B cell (primary cell): ENCODE measurements at regions not wholly inside any gene's neighbourhood (a gene's known extent, or its start where the extent isn't known, plus 50 kb on each side); places are given as distances from the start of the nearest gene placed in this dataset.
A peak's percentile ranks its signal among the peaks of the same experiment; 100 is the strongest.

Experiments
- ATAC-seq: fragments of 200-7000 bp; cut with Tn5 transposase; one replicate; pipeline ENCODE4 v1.10.0; 2021; ENCODE audit warnings: low read depth, mild to moderate bottlenecking, moderate number of reproducible peaks, moderate library complexity
- CTCF ChIA-PET: fragments of 350-600 bp; sonication (Branson Sonifier 250); formaldehyde crosslinking; loops from one replicate; lab custom pipeline; 2021; ENCODE audit warnings: antibody characterized with exemption, inconsistent platforms; lab: Charles Lee
- POLR2A ChIA-PET: fragments of 350-600 bp; sonication (Branson Sonifier 250); formaldehyde crosslinking; loops from one replicate; lab custom pipeline; 2021; ENCODE audit warnings: antibody characterized with exemption; lab: Charles Lee
- DNase-seq: peaks from one replicate; pipeline ENCODE4 v3.0.0; 2013
- H2AFZ ChIP-seq: 2 replicates; pipeline ENCODE4 v1.6.1; 2012; ENCODE audit warnings: mild to moderate bottlenecking, low read depth, low read length; ENCODE audit not compliant: insufficient read depth, poor library complexity, severe bottlenecking
- H3K27ac ChIP-seq, 2 donors: 1 replicate in 1 of 2; 2 replicates in 1 of 2; pipeline ENCODE4 v1.5.1; 2012 to 2013; ENCODE audit warnings: low read length in 2 of 2, mild to moderate bottlenecking in 2 of 2, moderate library complexity in 1 of 2
- H3K27me3 ChIP-seq, 4 experiments: fragments of 200-600 bp in 1 of 4; sonication (generic) in 1 of 4; replicated peaks in 1 of 4; 1 replicate in 2 of 4; 2 replicates in 2 of 4; pipeline versions ENCODE4 v1.6.1 to v1.7.0; 2013 to 2016; ENCODE audit warnings: low read length in 3 of 4, mild to moderate bottlenecking in 2 of 4, mixed read lengths in 1 of 4, moderate library complexity in 1 of 4; ENCODE audit not compliant: insufficient read depth in 4 of 4, control insufficient read depth in 3 of 4; ENCODE audit errors: control extremely low read depth in 1 of 4
- H3K36me3 ChIP-seq, 2 experiments: replicated peaks in 1 of 2; 1 replicate in 1 of 2; 2 replicates in 1 of 2; pipeline versions ENCODE4 v1.6.1 to v1.7.1; 2013; ENCODE audit warnings: low read length in 1 of 2; ENCODE audit not compliant: insufficient read depth in 2 of 2, control insufficient read depth in 1 of 2; ENCODE audit errors: control extremely low read depth in 1 of 2, extremely low read depth in 1 of 2
- H3K4me1 ChIP-seq, 2 donors: fragments of 200-600 bp in 1 of 2; sonication (generic) in 1 of 2; 1 replicate in 1 of 2; 2 replicates in 1 of 2; pipeline versions ENCODE4 v1.5.1 to v1.6.1; 2013 to 2017; ENCODE audit warnings: low read length in 2 of 2; ENCODE audit not compliant: control insufficient read depth in 2 of 2, insufficient read depth in 2 of 2
- H3K4me2 ChIP-seq: replicated peaks from 2 replicates; pipeline ENCODE3; 2012; ENCODE audit warnings: mild to moderate bottlenecking, low read depth, low read length; ENCODE audit not compliant: poor library complexity, severe bottlenecking
- H3K4me3 ChIP-seq, 5 experiments: fragments of 200-600 bp in 1 of 5; sonication (generic) in 1 of 5; 1 replicate in 3 of 5; 2 replicates in 2 of 5; pipeline versions ENCODE4 v1.5.1 to v1.7.0; 2011 to 2016; ENCODE audit warnings: low read length in 4 of 5, mild to moderate bottlenecking in 4 of 5, low read depth in 2 of 5, control low read depth in 1 of 5, moderate library complexity in 1 of 5; ENCODE audit not compliant: insufficient read depth in 1 of 5; ENCODE audit errors: control extremely low read depth in 1 of 5, extremely low read depth in 1 of 5
- H3K79me2 ChIP-seq: fragments of 200-600 bp; sonication (generic); one replicate; pipeline ENCODE4 v1.6.0; 2016; ENCODE audit warnings: low read length; ENCODE audit not compliant: control insufficient read depth, insufficient read depth
- H3K9ac ChIP-seq: fragments of 200-600 bp; sonication (generic); 2 replicates; pipeline ENCODE4 v1.6.1; 2017; ENCODE audit warnings: mild to moderate bottlenecking, low read length, moderate library complexity
- H3K9me3 ChIP-seq, 3 donors: one replicate each; pipeline versions ENCODE4 v1.6.1 to v1.7.1; 2013; ENCODE audit warnings: low read length in 2 of 3; ENCODE audit not compliant: control insufficient read depth in 2 of 3, insufficient read depth in 1 of 3; ENCODE audit errors: control extremely low read depth in 1 of 3
- H4K20me1 ChIP-seq: 2 replicates; pipeline ENCODE4 v1.6.0; 2012; ENCODE audit warnings: mild to moderate bottlenecking, low read length; ENCODE audit not compliant: insufficient read depth, control insufficient read depth, poor library complexity, severe bottlenecking
- H3K27ac Mint-ChIP-seq: one replicate; pipeline ENCODE4 v1.8.0; 2021; ENCODE audit warnings: mixed read lengths
- H3K27me3 Mint-ChIP-seq: one replicate; pipeline ENCODE4 v1.8.0; 2021; ENCODE audit warnings: mixed read lengths
- H3K4me1 Mint-ChIP-seq: one replicate; pipeline ENCODE4 v1.8.0; 2021; ENCODE audit warnings: mixed read lengths
- H3K4me3 Mint-ChIP-seq: one replicate; pipeline ENCODE4 v1.8.0; 2021; ENCODE audit warnings: mixed read lengths
- H3K9me3 Mint-ChIP-seq: one replicate; pipeline ENCODE4 v1.8.0; 2022; ENCODE audit warnings: mixed read lengths; ENCODE audit not compliant: insufficient read depth
- EZH2 ChIP-seq: IDR thresholded peaks from 2 replicates; pipeline ENCODE4 v1.6.1; 2012; ENCODE audit warnings: borderline replicate concordance, low read depth, mild to moderate bottlenecking, moderate library complexity, low read length; ENCODE audit not compliant: insufficient read depth, poor library complexity, severe bottlenecking
- WGBS: methylation state at CpG from one replicate; pipeline ENCODE4 v1.1.5; 2013; ENCODE audit warnings: missing lambda C conversion rate; ENCODE audit not compliant: insufficient coverage; 5-methylcytosine and 5-hydroxymethylcytosine counted together
- intact Hi-C: fragments of 100-400 bp; cut with micrococcal nuclease; formaldehyde crosslinking; loops from one replicate; pipeline ENCODE4 v1.10.0; 2022
- TF ChIP-seq, protein P1 (sequence below): fragments of 200-600 bp; IDR thresholded peaks from one replicate; pipeline ENCODE4 v1.8.0; 2022; ENCODE audit warnings: antibody characterized with exemption, mild to moderate bottlenecking

DNA sequence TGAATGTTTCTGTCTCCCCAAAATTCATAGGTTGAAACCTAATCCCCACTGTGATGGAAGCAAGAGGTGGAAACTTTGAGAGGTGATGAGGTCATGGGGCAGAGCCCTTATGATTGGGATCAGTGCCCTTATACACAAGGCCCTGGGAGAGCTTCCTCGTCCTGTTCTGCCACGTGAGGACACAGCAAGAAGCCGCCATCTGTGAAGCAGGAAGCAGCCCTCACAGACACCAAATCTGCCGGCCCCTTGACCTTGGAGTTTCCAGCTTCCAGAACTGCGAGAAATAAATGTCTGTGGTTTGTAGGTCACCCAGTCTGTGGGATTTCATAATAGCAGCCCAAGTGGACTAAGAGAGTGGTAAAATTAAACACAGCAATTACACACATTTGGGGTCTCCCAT, 737.4 kb downstream of the UQCRFS1 start:
- Histone ChIP-seq H3K4me3 (no peak overlapping the region), H3K9me3 (peaks cover 0 to 17% (median 0%) of the 10 kb centered on the region in 3 donors), H3K27me3 (no peaks in the 10 kb centered on the region), H3K9ac (no peak overlapping the region), H3K36me3 (no peaks in the 10 kb centered on the region), H3K27ac (no peak overlapping the region), H2AFZ (no peak overlapping the region), H3K4me1 (peaks cover 0 to 9% of the 10 kb centered on the region in 2 donors), H3K79me2 (no peaks in the 10 kb centered on the region), H4K20me1 (no peaks in the 10 kb centered on the region), H3K4me2 (no peak overlapping the region)
- no peak overlapping the region for H3K4me3 Mint-ChIP-seq
- H3K27ac Mint-ChIP-seq, result no peak overlapping the region
- WGBS, result 76% methylated on average over 3 of the region's 5 CpGs
- peaks cover 2% of the 10 kb centered on the region for H3K9me3 Mint-ChIP-seq
- intact Hi-C loops, result no loop called here
- no peaks in the 10 kb centered on the region for H3K4me1 Mint-ChIP-seq
- TF ChIP-seq EZH2, result no peak
- TF ChIP-seq, protein P1, sequence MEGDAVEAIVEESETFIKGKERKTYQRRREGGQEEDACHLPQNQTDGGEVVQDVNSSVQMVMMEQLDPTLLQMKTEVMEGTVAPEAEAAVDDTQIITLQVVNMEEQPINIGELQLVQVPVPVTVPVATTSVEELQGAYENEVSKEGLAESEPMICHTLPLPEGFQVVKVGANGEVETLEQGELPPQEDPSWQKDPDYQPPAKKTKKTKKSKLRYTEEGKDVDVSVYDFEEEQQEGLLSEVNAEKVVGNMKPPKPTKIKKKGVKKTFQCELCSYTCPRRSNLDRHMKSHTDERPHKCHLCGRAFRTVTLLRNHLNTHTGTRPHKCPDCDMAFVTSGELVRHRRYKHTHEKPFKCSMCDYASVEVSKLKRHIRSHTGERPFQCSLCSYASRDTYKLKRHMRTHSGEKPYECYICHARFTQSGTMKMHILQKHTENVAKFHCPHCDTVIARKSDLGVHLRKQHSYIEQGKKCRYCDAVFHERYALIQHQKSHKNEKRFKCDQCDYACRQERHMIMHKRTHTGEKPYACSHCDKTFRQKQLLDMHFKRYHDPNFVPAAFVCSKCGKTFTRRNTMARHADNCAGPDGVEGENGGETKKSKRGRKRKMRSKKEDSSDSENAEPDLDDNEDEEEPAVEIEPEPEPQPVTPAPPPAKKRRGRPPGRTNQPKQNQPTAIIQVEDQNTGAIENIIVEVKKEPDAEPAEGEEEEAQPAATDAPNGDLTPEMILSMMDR, result no peak
- H3K27me3 Mint-ChIP-seq, result no peaks in the 10 kb centered on the region
- CTCF ChIA-PET, result no interaction called here
- ATAC-seq, result no peak
- no peak for DNase-seq
- POLR2A ChIA-PET, result no interaction called here

DNA sequence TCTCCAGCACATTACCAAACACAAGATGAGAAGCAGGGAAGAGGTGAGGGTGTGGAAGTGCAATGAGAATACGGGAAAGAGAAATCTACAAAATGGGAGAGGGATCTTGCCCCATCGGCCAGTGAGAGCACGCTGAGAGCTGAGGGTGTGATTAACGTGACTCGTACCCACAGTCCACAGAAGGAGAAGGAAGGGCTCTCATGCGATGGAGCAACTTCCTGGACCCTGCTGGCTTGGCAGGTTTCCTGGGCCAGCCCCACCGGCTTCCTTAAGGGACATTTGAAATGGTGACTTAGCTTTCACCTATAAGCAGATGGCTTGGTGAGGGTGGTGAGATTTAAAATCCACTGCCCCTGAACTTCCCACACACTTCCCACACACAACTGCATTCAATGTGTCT, 740.1 kb downstream of the UQCRFS1 start:
- Mint-ChIP-seq H3K9me3 (peaks cover 2% of the 10 kb centered on the region), H3K4me1 (peaks cover 4% of the 10 kb centered on the region), H3K4me3 (no peak overlapping the region), H3K27me3 (no peaks in the 10 kb centered on the region), H3K27ac (no peak overlapping the region)
- DNase-seq (no peak), ATAC-seq (no peak)
- TF ChIP-seq EZH2, result no peak
- TF ChIP-seq, protein P1, result no peak
- intact Hi-C loops, result no loop called here
- Histone ChIP-seq H3K9ac (no peak overlapping the region), H3K4me1 (peaks cover 4 to 24% of the 10 kb centered on the region in 2 donors), H4K20me1 (no peaks in the 10 kb centered on the region), H3K27ac (no peak overlapping the region), H3K9me3 (peaks cover 0 to 17% (median 0%) of the 10 kb centered on the region in 3 donors), H3K27me3 (no peaks in the 10 kb centered on the region), H3K4me3 (no peak overlapping the region), H2AFZ (no peak overlapping the region), H3K4me2 (peak overlapping the region; percentile 11), H3K79me2 (no peaks in the 10 kb centered on the region), H3K36me3 (no peaks in the 10 kb centered on the region)
- ChIA-PET POLR2A (no interaction called here), CTCF (no interaction called here)
- WGBS, result 33% methylated on average over 6 of the region's 7 CpGs
